ENCODE measurements at regions not wholly inside any gene's neighbourhood (a gene's known extent, or its start where the extent isn't known, plus 50 kb on each side); places are given as distances from the start of the nearest gene placed in this dataset.

- TF ChIP-seq CTCF (IDR thresholded peaks at IDR 0.05) (no peak), POLR2A (IDR thresholded peaks at IDR 0.05) (no peak)
Observed at GRCh38 chr1:17890056-17890814, 135.1 kb downstream of the ACTL8 start.

Measured in uterus (tissue), 2 donors.